Activated T-cell treated with anti-CD3 and anti-CD28 coated beads, Interleukin-2, amount 50 U/mL, for 4 hours (primary cell): ENCODE measurements at regions not wholly inside any gene's neighbourhood (a gene's known extent, or its start where the extent isn't known, plus 50 kb on each side); places are given as distances from the start of the nearest gene placed in this dataset.

Source experiments
- ATAC-seq, 2 donors: fragments of 200-7000 bp; cut with Tn5 transposase; one replicate each; pipeline ENCODE4 v1.10.0; 2021
- DNase-seq: peaks from one replicate; pipeline ENCODE4 v3.0.0-alpha.2; 2020
- H3K27me3 Mint-ChIP-seq: one replicate; pipeline ENCODE4 v1.8.0; 2021; ENCODE audit warnings: low read depth, mixed read lengths
- H3K36me3 Mint-ChIP-seq: one replicate; pipeline ENCODE4 v1.8.0; 2022; ENCODE audit warnings: mixed read lengths; ENCODE audit not compliant: insufficient read depth
- H3K4me1 Mint-ChIP-seq: one replicate; pipeline ENCODE4 v1.8.0; 2021; ENCODE audit warnings: low read depth, mixed read lengths
- H3K4me3 Mint-ChIP-seq: one replicate; pipeline ENCODE4 v1.8.0; 2021; ENCODE audit warnings: mild to moderate bottlenecking, moderate library complexity, mixed read lengths
- H3K9me3 Mint-ChIP-seq: one replicate; pipeline ENCODE4 v1.8.0; 2021; ENCODE audit warnings: mixed read lengths

DNA sequence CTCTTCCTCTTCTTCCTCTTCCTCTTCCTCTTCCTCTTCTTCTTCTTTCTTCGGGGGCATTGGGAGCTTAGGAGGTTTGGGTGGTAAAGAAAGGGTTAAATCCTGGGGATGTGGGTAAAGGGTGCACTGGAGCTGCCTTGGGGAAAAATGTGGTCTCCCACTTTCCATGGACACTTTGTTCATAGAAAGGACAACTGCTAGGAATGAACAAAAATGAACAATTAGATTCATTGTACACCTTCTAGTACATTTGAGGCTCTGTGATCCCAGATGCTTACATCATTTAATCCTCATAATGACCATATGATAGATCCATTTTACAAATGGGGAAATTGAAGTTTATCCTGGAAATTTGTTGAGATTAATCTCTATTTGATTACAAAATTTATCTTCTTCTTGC, 699.7 kb downstream of the TUSC7 start:
- ATAC-seq: no peak
- Mint-ChIP-seq H3K4me3 (no peak overlapping the region), H3K36me3 (no peaks in the 10 kb centered on the region), H3K9me3 (peaks cover 5% of the 10 kb centered on the region), H3K4me1 (no peaks in the 10 kb centered on the region), H3K27me3 (no peaks in the 10 kb centered on the region)
- DNase-seq: no peak

DNA sequence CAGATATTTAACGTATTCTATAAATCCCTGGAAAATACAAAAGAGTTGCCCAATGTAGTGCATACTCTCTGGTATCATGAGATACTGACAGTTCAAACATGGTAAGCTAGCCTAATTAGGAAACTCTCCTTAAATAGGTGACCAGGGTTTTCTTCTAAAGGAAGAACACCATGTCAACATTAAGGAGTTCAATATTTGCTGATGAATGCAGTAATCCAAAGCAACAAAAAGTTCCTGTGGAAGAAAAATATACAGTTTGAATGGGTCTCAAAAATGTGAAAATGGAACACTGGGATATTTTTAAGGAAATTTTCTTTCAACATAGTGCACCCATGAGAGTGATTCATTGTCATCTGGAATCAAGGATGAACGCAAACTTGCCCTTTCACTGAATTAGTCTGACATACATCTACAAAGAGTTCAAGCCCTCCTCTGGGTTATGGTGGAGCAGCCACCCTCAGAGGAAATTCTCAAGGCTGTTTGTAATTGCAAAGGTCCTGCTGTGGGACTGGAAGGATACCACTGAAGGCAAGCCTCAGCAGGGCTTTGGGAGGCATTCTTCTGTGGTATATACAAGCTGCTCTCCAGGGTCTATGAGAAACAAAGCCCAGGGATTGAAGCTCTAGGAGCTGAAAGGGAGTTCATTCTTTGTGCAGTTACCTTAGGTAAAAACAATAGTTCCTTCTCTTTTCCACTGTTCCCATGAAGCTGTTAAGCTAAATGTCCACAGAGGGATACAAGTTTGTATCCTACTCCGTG, 700.3 kb downstream of the TUSC7 start:
- Mint-ChIP-seq H3K4me1 (no peaks in the 10 kb centered on the region), H3K4me3 (no peak overlapping the region), H3K9me3 (peaks cover 5% of the 10 kb centered on the region), H3K27me3 (no peaks in the 10 kb centered on the region), H3K36me3 (no peaks in the 10 kb centered on the region)
- DNase-seq: no peak
- no peak for ATAC-seq

DNA sequence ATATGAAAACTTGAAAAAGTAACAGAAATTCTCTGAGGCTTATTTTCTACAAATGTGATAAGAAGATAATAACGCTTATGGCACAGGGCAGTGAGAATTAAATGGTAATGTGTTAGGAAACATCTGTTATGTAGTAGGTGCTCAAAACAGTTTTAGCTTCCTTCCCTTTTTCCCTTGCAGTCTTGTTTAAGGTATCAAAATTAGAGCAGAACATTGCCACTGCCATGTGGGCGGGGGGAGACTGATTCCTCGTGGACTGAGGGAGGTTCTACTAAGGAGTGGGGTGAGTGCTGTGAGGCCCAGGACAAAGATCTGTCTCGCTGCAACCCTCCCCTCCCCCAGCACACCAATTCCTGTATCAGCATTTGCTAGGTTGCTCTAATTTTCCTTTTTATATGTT, 702.4 kb downstream of the TUSC7 start:
- ATAC-seq: no peak
- no peaks in the 10 kb centered on the region for H3K27me3 Mint-ChIP-seq
- H3K4me1 Mint-ChIP-seq: no peaks in the 10 kb centered on the region
- no peak overlapping the region for H3K4me3 Mint-ChIP-seq
- no peak for DNase-seq
- peaks cover 5% of the 10 kb centered on the region for H3K9me3 Mint-ChIP-seq
- no peaks in the 10 kb centered on the region for H3K36me3 Mint-ChIP-seq

DNA sequence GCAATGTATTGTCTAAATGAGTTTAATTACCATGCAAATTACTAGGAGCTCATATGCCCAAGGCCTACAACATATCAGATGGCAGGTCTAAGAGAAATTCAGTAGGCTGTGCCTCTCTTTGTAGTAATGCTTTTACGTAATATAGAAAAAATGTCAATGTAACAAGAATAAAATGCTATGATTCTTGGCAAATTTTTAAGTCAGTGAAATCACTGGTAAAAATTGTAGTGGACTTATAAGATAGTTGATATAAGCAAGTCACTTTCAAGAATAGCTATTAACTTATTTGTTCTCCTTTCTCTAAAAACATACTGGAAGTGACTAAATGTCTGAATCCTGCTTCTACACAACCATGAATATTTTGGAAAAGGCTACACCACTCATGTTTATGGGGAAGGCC, 707.8 kb downstream of the TUSC7 start:
- Mint-ChIP-seq H3K4me3 (no peak overlapping the region), H3K27me3 (no peaks in the 10 kb centered on the region), H3K9me3 (peaks cover 7% of the 10 kb centered on the region), H3K36me3 (no peaks in the 10 kb centered on the region), H3K4me1 (no peaks in the 10 kb centered on the region)
- ATAC-seq (no peak), DNase-seq (no peak)

DNA sequence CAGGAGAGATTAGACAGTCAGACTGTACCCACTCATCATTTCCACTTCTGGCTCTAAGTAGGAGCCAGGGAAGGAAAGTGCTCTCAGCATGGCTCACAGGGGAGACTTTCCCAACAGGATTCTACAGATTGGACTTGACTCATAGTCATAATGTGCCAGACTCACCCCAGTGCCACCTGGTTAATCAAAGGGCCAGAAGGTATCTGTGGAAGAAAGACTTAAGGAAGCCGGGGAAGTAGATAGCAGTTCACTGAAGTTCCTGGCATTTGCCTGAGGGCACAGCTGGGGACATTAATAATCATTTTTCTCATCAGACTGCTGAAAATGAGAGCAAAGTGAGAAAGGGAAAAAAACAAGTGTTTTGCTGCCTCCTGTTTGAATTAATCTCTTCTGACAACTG, 717.5 kb downstream of the TUSC7 start:
- Mint-ChIP-seq H3K27me3 (no peaks in the 10 kb centered on the region), H3K36me3 (no peaks in the 10 kb centered on the region), H3K4me3 (no peak overlapping the region), H3K9me3 (no peaks in the 10 kb centered on the region), H3K4me1 (no peaks in the 10 kb centered on the region)
- DNase-seq (no peak), ATAC-seq (no peak)

DNA sequence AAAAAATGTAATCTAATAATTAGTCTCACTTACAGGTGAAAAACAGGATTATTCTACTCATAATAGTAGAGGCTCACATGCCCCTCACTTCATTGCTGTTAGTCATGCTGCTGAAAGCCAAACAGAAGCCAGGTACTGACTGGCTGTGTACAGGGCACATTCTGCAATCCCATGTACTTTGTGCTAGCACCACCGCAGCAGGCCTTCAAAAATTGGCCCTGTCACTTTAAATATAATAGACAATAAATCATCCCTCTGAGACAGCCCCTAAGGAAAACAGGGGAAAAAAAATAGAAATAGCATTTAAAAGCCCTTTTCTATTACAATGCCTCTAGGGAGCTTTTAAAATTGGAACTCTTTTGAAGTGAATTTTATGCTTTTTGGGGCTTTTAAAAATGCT, 723.8 kb downstream of the TUSC7 start:
- H3K4me1 Mint-ChIP-seq: no peaks in the 10 kb centered on the region
- no peaks in the 10 kb centered on the region for H3K36me3 Mint-ChIP-seq
- no peak overlapping the region for H3K4me3 Mint-ChIP-seq
- H3K27me3 Mint-ChIP-seq: no peaks in the 10 kb centered on the region
- ATAC-seq (no peak), DNase-seq (no peak)
- no peaks in the 10 kb centered on the region for H3K9me3 Mint-ChIP-seq

DNA sequence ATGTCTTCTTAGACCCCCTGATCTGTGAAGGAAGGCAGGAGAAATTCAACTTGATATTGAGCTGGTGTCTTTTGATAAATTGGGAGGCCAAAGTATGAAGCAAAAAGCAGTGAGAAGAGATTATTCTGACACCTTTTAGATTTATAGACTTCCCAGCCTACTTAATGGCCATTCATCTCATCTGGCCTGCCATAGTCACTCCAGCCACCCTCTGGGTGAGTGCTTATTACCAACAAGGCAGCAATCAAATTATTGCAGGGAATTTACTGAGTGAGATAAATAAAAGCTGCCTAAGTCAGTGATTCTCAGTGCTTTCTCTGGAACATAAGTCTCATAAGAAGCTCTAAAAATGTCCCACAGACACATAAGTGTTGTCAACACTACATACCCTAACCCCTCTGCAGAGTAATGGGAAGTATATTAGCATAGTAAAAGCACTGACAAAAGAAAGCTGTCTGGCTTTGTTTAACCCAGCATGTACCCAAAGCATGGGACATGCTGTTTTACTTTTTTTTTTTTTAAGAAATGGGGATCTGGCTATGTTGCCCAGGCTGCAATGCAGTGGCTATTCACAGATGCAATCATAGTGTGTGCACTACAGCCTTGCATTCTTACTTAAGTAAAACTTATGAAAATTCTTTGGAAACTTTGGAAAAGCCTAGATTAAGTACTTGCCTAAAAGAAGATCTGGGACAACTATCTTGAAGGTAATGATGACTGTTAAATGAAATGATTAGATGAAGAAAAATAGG, 725.3 kb downstream of the TUSC7 start:
- DNase-seq: no peak
- H3K36me3 Mint-ChIP-seq: no peaks in the 10 kb centered on the region
- no peaks in the 10 kb centered on the region for H3K4me1 Mint-ChIP-seq
- no peaks in the 10 kb centered on the region for H3K9me3 Mint-ChIP-seq
- H3K4me3 Mint-ChIP-seq: no peak overlapping the region
- H3K27me3 Mint-ChIP-seq: no peaks in the 10 kb centered on the region
- no peak for ATAC-seq

DNA sequence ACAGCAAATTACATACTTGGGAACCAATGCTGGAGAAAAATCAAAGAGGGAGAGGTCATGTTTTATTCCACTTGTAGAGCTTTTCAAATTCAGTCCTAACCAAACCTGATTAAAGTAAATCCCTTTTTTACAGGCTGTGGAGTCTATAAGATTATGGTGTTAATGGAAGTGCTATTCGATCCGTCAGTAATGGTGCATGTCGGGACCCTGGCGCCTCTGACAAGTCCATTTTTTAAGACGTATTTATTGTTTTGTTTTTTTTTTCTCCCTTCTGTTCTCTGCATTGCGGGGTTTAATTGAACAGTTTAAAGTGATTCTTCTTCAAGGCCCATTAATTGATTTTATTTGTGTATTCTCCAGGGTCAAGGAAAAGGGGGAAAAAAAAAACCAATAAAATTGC, 725.9 kb downstream of the TUSC7 start:
- H3K4me3 Mint-ChIP-seq: no peak overlapping the region
- no peaks in the 10 kb centered on the region for H3K27me3 Mint-ChIP-seq
- ATAC-seq (no peak), DNase-seq (no peak)
- H3K9me3 Mint-ChIP-seq: no peaks in the 10 kb centered on the region
- no peaks in the 10 kb centered on the region for H3K36me3 Mint-ChIP-seq
- H3K4me1 Mint-ChIP-seq: no peaks in the 10 kb centered on the region

DNA sequence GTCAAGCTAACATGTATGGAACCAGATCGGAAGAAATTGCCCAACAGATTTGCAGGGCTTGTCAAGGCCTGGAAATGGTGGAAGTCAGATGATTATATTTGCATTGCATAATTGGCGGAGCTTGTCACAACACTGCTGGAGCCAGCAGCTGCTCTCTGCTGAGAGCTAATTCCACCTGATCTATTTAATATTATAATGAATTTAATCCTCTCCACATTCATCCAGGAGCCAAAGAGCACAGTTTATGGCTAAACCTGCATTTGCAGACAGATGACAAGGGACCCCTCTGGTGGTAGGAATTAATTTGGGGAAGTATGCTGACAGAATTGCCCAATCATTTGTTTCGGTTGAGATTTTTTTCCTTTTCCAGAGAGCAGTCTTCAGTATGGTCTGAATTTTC, 730.2 kb downstream of the TUSC7 start:
- no peaks in the 10 kb centered on the region for H3K9me3 Mint-ChIP-seq
- no peaks in the 10 kb centered on the region for H3K36me3 Mint-ChIP-seq
- no peak for ATAC-seq
- no peak overlapping the region for H3K4me3 Mint-ChIP-seq
- H3K4me1 Mint-ChIP-seq: no peaks in the 10 kb centered on the region
- H3K27me3 Mint-ChIP-seq: no peaks in the 10 kb centered on the region
- no peak for DNase-seq

DNA sequence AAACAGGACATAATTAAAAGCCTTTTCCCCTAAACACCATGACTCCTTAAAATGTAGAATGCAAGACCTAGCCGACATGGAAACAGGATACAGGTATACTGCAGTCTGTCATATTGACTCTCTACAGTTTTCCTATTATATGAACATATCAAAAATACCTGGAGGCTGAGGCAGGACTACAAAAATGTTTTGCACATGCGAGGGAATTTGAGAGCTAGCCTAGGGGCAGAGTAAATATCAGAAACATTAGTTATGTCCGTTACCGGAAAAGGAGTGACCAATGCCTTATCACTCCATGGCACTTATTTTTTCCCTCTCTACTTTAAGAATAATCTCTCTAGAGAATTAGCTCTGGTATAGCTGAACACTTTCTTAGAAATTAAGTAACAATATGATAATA, 732.3 kb downstream of the TUSC7 start:
- no peak overlapping the region for H3K4me3 Mint-ChIP-seq
- H3K4me1 Mint-ChIP-seq: no peaks in the 10 kb centered on the region
- no peak for ATAC-seq
- H3K9me3 Mint-ChIP-seq: no peaks in the 10 kb centered on the region
- no peaks in the 10 kb centered on the region for H3K27me3 Mint-ChIP-seq
- no peaks in the 10 kb centered on the region for H3K36me3 Mint-ChIP-seq
- no peak for DNase-seq

DNA sequence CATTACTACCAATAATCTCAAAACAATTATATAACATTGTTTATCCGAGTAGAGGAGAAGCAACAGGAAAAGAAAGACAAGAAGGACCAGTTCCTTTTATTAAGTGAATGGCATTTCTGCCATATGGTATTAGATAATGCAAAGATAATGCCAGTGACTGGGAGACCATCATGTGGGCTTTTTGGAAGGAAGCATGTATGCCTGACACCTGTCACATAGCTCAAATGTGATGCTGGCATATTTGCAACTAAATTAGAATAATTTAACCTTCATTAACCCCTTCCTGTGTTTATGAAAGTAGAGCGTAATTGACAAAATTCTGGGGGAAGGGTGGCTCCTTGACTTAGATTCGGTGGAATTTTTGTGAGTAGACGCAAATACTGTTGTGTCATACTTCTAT, 733.0 kb downstream of the TUSC7 start:
- Mint-ChIP-seq H3K9me3 (no peaks in the 10 kb centered on the region), H3K4me3 (no peak overlapping the region), H3K36me3 (no peaks in the 10 kb centered on the region), H3K27me3 (no peaks in the 10 kb centered on the region), H3K4me1 (no peaks in the 10 kb centered on the region)
- no peak for DNase-seq
- no peak for ATAC-seq

DNA sequence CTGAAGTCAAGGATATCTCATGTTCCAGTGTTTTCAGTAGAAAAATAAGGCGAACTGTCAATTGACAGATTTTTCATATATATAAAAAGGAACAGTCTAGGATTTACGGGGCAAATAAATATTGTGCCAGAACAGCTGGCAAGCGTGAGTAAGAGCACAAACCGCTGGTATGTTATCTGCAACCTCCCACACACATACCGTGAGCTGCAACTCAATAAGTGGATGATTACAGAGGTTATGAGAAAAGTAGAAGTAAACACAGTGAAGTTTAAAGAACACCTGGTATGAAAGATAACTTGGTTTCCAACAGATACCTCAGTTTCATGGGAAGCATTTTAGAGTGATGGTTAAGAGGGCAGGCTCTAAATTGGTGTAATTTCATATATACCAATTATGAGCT, 733.4 kb downstream of the TUSC7 start:
- DNase-seq (no peak), ATAC-seq (no peak)
- H3K27me3 Mint-ChIP-seq: no peaks in the 10 kb centered on the region
- no peaks in the 10 kb centered on the region for H3K36me3 Mint-ChIP-seq
- H3K4me3 Mint-ChIP-seq: no peak overlapping the region
- no peaks in the 10 kb centered on the region for H3K4me1 Mint-ChIP-seq
- H3K9me3 Mint-ChIP-seq: no peaks in the 10 kb centered on the region

DNA sequence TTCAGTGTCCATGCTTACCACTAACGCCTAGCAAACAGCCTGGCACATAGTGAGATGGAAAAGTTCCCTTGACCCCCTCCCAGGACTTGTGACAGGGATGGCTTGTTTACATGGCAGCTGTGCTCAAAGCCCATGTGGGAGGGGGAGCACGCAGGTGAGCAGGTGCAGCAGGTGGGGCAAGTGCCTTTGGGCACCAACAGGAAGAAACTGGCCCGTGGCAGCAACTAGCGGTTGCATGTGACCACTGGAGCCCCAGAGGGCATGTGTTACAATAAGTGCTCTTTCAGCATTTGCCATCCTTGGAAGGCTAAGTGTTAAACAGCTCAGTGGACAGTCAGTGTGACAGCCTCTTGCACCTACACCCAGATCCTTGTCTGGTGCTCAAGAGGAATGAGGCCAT, 734.6 kb downstream of the TUSC7 start:
- H3K36me3 Mint-ChIP-seq: no peaks in the 10 kb centered on the region
- DNase-seq (no peak), ATAC-seq (no peak)
- H3K4me3 Mint-ChIP-seq: no peak overlapping the region
- no peaks in the 10 kb centered on the region for H3K9me3 Mint-ChIP-seq
- H3K27me3 Mint-ChIP-seq: no peaks in the 10 kb centered on the region
- no peaks in the 10 kb centered on the region for H3K4me1 Mint-ChIP-seq

DNA sequence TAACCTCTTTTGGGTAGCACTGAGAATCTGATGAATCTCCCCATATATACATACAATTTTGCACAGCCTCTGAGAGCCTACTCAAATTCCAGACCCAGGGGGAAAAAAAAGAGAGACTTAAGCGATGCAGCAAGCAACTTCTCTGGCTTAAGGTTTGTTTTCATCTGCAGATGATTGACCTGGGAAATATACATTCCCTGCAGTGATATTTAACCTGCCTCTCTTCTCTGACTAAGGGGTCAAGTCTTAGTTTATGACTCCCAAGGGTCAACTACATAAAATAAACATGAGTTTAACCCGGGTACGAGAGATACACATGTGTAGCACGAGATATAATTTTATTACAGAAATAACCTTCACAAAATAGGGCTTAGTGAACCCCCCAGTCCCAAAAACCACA, 737.8 kb downstream of the TUSC7 start:
- H3K9me3 Mint-ChIP-seq: no peaks in the 10 kb centered on the region
- H3K4me3 Mint-ChIP-seq: no peak overlapping the region

DNA sequence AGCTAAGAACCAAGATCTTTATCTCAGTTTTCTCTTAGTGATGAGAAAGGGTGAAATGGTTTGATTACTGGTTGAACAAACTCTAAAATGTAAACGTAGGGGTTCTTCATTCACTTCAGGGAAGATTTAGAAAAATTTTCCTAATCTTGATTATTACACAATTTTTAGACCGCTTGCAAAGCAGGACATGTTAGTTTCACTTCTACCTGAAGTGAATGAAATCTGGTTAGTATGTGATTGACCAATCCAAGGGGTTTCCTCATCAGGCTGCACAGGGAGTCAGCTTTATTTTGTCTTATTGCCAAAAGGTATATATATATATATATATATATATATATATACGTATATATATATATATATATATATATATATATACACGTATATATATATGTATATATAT, 740.4 kb downstream of the TUSC7 start:
- DNase-seq: no peak
- H3K9me3 Mint-ChIP-seq: no peaks in the 10 kb centered on the region
- no peaks in the 10 kb centered on the region for H3K27me3 Mint-ChIP-seq
- no peak for ATAC-seq
- H3K4me1 Mint-ChIP-seq: no peaks in the 10 kb centered on the region
- H3K4me3 Mint-ChIP-seq: no peak overlapping the region
- no peaks in the 10 kb centered on the region for H3K36me3 Mint-ChIP-seq

More for the DNA sequence above, 737.8 kb downstream of the TUSC7 start:
- Mint-ChIP-seq H3K4me1 (no peaks in the 10 kb centered on the region), H3K27me3 (no peaks in the 10 kb centered on the region), H3K36me3 (no peaks in the 10 kb centered on the region)
- DNase-seq (no peak), ATAC-seq (no peak)
